ENCODE measurements at regions not wholly inside any gene's neighbourhood (a gene's known extent, or its start where the extent isn't known, plus 50 kb on each side); places are given as distances from the start of the nearest gene placed in this dataset.
"Not testable (repeated sequence)": the region's sequence is repeated elsewhere in the genome, so short reads cannot be mapped to it uniquely, and the experiment has no call there.

- no peak for TF ChIP-seq CTCF (IDR thresholded peaks at IDR 0.05; ENCODE audit: insufficient read depth, low read depth, low read length, missing control alignments)
- DNase-seq (ENCODE audit: low read depth) = no peak
- no peak overlapping the region for H3K4me3 ChIP-seq (ENCODE audit: low read depth, low read length)
Measured at GRCh38 chr3:72273615-72274014, 488.7 kb upstream of the PROK2 start.

- no peak for DNase-seq (ENCODE audit: low read depth)
- H3K4me3 ChIP-seq (ENCODE audit: low read depth, low read length) = no peak overlapping the region
- no peak for TF ChIP-seq CTCF (IDR thresholded peaks at IDR 0.05; ENCODE audit: insufficient read depth, low read depth, low read length, missing control alignments)
Measured at GRCh38 chr3:72272356-72272755, 487.4 kb upstream of the PROK2 start.

- H3K4me3 ChIP-seq (ENCODE audit: low read depth, low read length) = no peak overlapping the region
- TF ChIP-seq CTCF (IDR thresholded peaks at IDR 0.05; ENCODE audit: insufficient read depth, low read depth, low read length, missing control alignments) = no peak
- no peak for DNase-seq (ENCODE audit: low read depth)
Measured at GRCh38 chr3:72271923-72272322, 487.0 kb upstream of the PROK2 start.

GRCh38 chr3:72271216-72271615 lies 486.3 kb upstream of the PROK2 start:
- DNase-seq (ENCODE audit: low read depth) = no peak
- H3K4me3 ChIP-seq (ENCODE audit: low read depth, low read length) = no peak overlapping the region
- TF ChIP-seq CTCF (IDR thresholded peaks at IDR 0.05; ENCODE audit: insufficient read depth, low read depth, low read length, missing control alignments) = no peak

GRCh38 chr3:72270730-72271129 lies 485.8 kb upstream of the PROK2 start:
- DNase-seq (ENCODE audit: low read depth) = no peak
- no peak for TF ChIP-seq CTCF (IDR thresholded peaks at IDR 0.05; ENCODE audit: insufficient read depth, low read depth, low read length, missing control alignments)
- H3K4me3 ChIP-seq (ENCODE audit: low read depth, low read length) = no peak overlapping the region

GRCh38 chr3:72270072-72270681 lies 485.2 kb upstream of the PROK2 start:
- H3K4me3 ChIP-seq (ENCODE audit: low read depth, low read length) = no peak overlapping the region
- DNase-seq (ENCODE audit: low read depth) = peak; percentile 76
- no peak for TF ChIP-seq CTCF (IDR thresholded peaks at IDR 0.05; ENCODE audit: insufficient read depth, low read depth, low read length, missing control alignments)

GRCh38 chr3:72269475-72269874 lies 484.5 kb upstream of the PROK2 start:
- TF ChIP-seq CTCF (IDR thresholded peaks at IDR 0.05; ENCODE audit: insufficient read depth, low read depth, low read length, missing control alignments) = no peak
- no peak overlapping the region for H3K4me3 ChIP-seq (ENCODE audit: low read depth, low read length)
- DNase-seq (ENCODE audit: low read depth) = no peak

GRCh38 chr3:72266921-72267524 lies 482.1 kb upstream of the PROK2 start:
- DNase-seq (ENCODE audit: low read depth) = peak; percentile 45
- not testable (repeated sequence) for H3K4me3 ChIP-seq (ENCODE audit: low read depth, low read length)

Data from GM12865 (cell line).